Omental fat pad (tissue), 3 donors: ENCODE measurements at regions not wholly inside any gene's neighbourhood (a gene's known extent, or its start where the extent isn't known, plus 50 kb on each side); places are given as distances from the start of the nearest gene placed in this dataset.

Experiments
- ATAC-seq: fragments of 150-250 bp; one replicate; pipeline ENCODE4 v1.9.1; 2016; ENCODE audit warnings: mild to moderate bottlenecking, moderate library complexity; ENCODE audit not compliant: low FRiP score
- DNase-seq: peaks from one replicate; pipeline ENCODE4 v3.0.0-alpha.2; 2019; ENCODE audit warnings: low spot score
- TF ChIP-seq, protein P1 (sequence below), 3 donors: fragments of 450-650 bp; IDR thresholded peaks; one replicate each; pipeline ENCODE4 v1.5.1; 2016 to 2017; ENCODE audit warnings: antibody characterized with exemption in 3 of 3, mild to moderate bottlenecking in 3 of 3, moderate library complexity in 2 of 3

- DNase-seq (no peak), ATAC-seq (no peak)
- TF ChIP-seq, protein P1, sequence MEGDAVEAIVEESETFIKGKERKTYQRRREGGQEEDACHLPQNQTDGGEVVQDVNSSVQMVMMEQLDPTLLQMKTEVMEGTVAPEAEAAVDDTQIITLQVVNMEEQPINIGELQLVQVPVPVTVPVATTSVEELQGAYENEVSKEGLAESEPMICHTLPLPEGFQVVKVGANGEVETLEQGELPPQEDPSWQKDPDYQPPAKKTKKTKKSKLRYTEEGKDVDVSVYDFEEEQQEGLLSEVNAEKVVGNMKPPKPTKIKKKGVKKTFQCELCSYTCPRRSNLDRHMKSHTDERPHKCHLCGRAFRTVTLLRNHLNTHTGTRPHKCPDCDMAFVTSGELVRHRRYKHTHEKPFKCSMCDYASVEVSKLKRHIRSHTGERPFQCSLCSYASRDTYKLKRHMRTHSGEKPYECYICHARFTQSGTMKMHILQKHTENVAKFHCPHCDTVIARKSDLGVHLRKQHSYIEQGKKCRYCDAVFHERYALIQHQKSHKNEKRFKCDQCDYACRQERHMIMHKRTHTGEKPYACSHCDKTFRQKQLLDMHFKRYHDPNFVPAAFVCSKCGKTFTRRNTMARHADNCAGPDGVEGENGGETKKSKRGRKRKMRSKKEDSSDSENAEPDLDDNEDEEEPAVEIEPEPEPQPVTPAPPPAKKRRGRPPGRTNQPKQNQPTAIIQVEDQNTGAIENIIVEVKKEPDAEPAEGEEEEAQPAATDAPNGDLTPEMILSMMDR (IDR thresholded peaks at IDR 0.05): no peak
Observed at GRCh38 chr7:119888251-119888650, 384.7 kb upstream of the KCND2 start.

GRCh38 chr7:119890631-119891030, 382.3 kb upstream of the KCND2 start:
- ATAC-seq: no peak
- DNase-seq: no peak
- TF ChIP-seq, protein P1 (IDR thresholded peaks at IDR 0.05): no peak

- TF ChIP-seq, protein P1 (IDR thresholded peaks at IDR 0.05): no peak
- no peak for DNase-seq
- ATAC-seq: no peak
Observed at GRCh38 chr7:119895320-119895719, 377.7 kb upstream of the KCND2 start.

DNA sequence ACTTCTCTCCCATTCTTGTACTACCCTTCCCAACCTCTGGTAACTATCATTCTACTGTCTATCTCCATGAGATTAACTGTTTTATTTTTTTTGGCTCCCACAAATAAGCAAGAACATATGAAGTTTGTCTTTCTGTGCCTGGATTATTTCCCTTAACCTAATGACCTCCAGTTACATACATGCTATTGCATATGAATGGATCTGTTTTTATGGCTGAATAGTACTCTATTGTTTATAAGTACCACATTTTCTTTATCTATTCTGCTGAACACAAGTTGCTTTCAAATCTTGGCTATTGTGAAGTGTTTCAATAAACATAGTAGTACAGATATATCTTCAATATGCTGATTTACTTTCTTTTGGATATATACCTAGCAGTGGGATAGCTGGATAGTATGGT, 376.6 kb upstream of the KCND2 start:
- DNase-seq: no peak
- no peak for ATAC-seq
- TF ChIP-seq, protein P1 (IDR thresholded peaks at IDR 0.05): no peak

GRCh38 chr7:119900996-119901672, 371.8 kb upstream of the KCND2 start:
- TF ChIP-seq, protein P1 (IDR thresholded peaks at IDR 0.05): no peak
- no peak for ATAC-seq
- no peak for DNase-seq

DNA sequence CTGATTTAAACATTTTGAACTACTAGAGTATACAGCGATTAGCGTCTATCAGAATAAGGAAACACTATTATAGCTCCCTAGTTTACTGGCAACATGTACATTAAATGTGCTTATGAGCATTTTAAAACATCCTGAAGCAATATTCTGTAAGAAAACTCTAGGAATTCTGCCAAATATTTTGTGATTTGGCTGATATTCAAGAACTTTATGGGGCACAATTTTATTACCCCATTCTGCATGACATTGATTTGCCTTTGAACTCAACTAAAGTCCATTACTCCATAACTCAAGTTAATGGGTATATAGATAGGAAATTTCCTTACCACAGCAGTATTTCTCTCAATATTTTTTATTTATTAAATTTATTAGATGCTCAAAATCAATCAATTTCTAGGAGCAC, 369.9 kb upstream of the KCND2 start:
- ATAC-seq (no peak), DNase-seq (no peak)
- TF ChIP-seq, protein P1 (IDR thresholded peaks at IDR 0.05): no peak

GRCh38 chr7:119905495-119905894, 367.5 kb upstream of the KCND2 start:
- TF ChIP-seq, protein P1 (IDR thresholded peaks at IDR 0.05): no peak
- no peak for DNase-seq
- ATAC-seq: no peak
